Lower leg skin (tissue), 3 donors: ENCODE measurements at regions not wholly inside any gene's neighbourhood (a gene's known extent, or its start where the extent isn't known, plus 50 kb on each side); places are given as distances from the start of the nearest gene placed in this dataset.

Experiments
- CTCF ChIP-seq, 3 donors: fragments of 450-650 bp; IDR thresholded peaks; one replicate each; pipeline ENCODE4 v1.5.1; 2016; ENCODE audit warnings: antibody characterized with exemption in 3 of 3, mild to moderate bottlenecking in 3 of 3, moderate library complexity in 2 of 3
- POLR2A ChIP-seq, 2 donors: fragments of 450-650 bp; IDR thresholded peaks; one replicate each; pipeline ENCODE4 v1.6.1; 2016 to 2017; ENCODE audit warnings: antibody characterized with exemption in 2 of 2, mild to moderate bottlenecking in 1 of 2, moderate library complexity in 1 of 2

GRCh38 chr2:181143790-181144300, 163.4 kb downstream of the UBE2E3 start:
- TF ChIP-seq POLR2A (IDR thresholded peaks at IDR 0.05) = no peak
- no peak for TF ChIP-seq CTCF (IDR thresholded peaks at IDR 0.05)
